ENCODE measurements at regions not wholly inside any gene's neighbourhood (a gene's known extent, or its start where the extent isn't known, plus 50 kb on each side); places are given as distances from the start of the nearest gene placed in this dataset.

DNA sequence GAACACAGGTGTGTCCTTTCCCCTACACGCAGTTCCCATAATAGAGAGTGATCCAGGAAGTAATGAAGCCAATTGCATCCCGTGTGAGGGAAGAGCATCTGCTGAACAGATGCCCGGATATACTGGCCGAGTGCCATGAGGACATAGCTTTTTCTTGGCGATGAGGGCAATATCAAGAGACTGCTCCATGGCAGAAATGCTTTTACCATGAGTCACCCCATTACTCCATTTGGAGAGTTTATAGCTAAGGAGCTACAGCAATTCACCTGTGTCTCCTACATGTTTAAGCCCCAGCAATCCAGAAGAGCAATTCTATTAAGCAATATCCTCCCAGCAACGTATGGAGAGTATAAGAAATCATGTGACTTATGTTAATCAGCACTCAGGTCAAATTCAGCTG is 222.0 kb upstream of the KLF4 start:
- TF ChIP-seq, protein P1, sequence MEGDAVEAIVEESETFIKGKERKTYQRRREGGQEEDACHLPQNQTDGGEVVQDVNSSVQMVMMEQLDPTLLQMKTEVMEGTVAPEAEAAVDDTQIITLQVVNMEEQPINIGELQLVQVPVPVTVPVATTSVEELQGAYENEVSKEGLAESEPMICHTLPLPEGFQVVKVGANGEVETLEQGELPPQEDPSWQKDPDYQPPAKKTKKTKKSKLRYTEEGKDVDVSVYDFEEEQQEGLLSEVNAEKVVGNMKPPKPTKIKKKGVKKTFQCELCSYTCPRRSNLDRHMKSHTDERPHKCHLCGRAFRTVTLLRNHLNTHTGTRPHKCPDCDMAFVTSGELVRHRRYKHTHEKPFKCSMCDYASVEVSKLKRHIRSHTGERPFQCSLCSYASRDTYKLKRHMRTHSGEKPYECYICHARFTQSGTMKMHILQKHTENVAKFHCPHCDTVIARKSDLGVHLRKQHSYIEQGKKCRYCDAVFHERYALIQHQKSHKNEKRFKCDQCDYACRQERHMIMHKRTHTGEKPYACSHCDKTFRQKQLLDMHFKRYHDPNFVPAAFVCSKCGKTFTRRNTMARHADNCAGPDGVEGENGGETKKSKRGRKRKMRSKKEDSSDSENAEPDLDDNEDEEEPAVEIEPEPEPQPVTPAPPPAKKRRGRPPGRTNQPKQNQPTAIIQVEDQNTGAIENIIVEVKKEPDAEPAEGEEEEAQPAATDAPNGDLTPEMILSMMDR (IDR thresholded peaks at IDR 0.05; ENCODE audit: low read depth, low read length): no peak
- no peak for TF ChIP-seq EZH2phosphoT487 (IDR thresholded peaks at IDR 0.05; ENCODE audit: low read depth)
